Activated B cell treated with CpG ODN at 0.5 μM for 24 hours (primary cell): ENCODE measurements at regions not wholly inside any gene's neighbourhood (a gene's known extent, or its start where the extent isn't known, plus 50 kb on each side); places are given as distances from the start of the nearest gene placed in this dataset.

Source experiments
- ATAC-seq: fragments of 200-7000 bp; cut with Tn5 transposase; one replicate; pipeline ENCODE4 v1.10.0; 2021; ENCODE audit warnings: low read depth, mild to moderate bottlenecking, moderate library complexity
- CTCF ChIA-PET: fragments of 350-600 bp; sonication (Branson Sonifier 250); formaldehyde crosslinking; loops from one replicate; lab custom pipeline; 2021; ENCODE audit warnings: antibody characterized with exemption; lab: Charles Lee
- POLR2A ChIA-PET: fragments of 350-600 bp; sonication (Branson Sonifier 250); formaldehyde crosslinking; loops from one replicate; lab custom pipeline; 2021; ENCODE audit warnings: antibody characterized with exemption; lab: Charles Lee
- DNase-seq: peaks from one replicate; pipeline ENCODE4 v3.0.0; 2022
- H3K27ac Mint-ChIP-seq: one replicate; pipeline ENCODE4 v1.8.0; 2020; ENCODE audit warnings: mixed read lengths
- H3K27me3 Mint-ChIP-seq: one replicate; pipeline ENCODE4 v1.8.0; 2021; ENCODE audit warnings: mixed read lengths
- H3K36me3 Mint-ChIP-seq: one replicate; pipeline ENCODE4 v1.8.0; 2021; ENCODE audit warnings: low read depth, mixed read lengths
- H3K4me1 Mint-ChIP-seq: one replicate; pipeline ENCODE4 v1.8.0; 2021; ENCODE audit warnings: mixed read lengths
- H3K4me3 Mint-ChIP-seq: one replicate; pipeline ENCODE4 v1.8.0; 2020; ENCODE audit warnings: mild to moderate bottlenecking, mixed read lengths
- H3K9me3 Mint-ChIP-seq: one replicate; pipeline ENCODE4 v1.8.0; 2020; ENCODE audit warnings: mixed read lengths
- CTCF ChIP-seq: fragments of 200-600 bp; IDR thresholded peaks from one replicate; pipeline ENCODE4 v1.8.0; 2022; ENCODE audit warnings: antibody characterized with exemption, mild to moderate bottlenecking
- intact Hi-C: fragments of 100-400 bp; cut with micrococcal nuclease; formaldehyde crosslinking; loops from one replicate; pipeline ENCODE4 v1.15.1; 2024

- Mint-ChIP-seq H3K27me3 (no peaks in the 10 kb centered on the region), H3K4me3 (no peak overlapping the region), H3K36me3 (no peaks in the 10 kb centered on the region), H3K27ac (no peak overlapping the region), H3K9me3 (peaks cover 11% of the 10 kb centered on the region), H3K4me1 (no peaks in the 10 kb centered on the region)
- no peak for DNase-seq
- ATAC-seq: no peak
- TF ChIP-seq CTCF: no peak
- CTCF ChIA-PET: no interaction called here
- POLR2A ChIA-PET: no interaction called here
- intact Hi-C loops: no loop called here
Measured at GRCh38 chr4:125940426-125940825, 625.7 kb downstream of the FAT4 start.

GRCh38 chr4:125944966-125945365 lies 630.2 kb downstream of the FAT4 start:
- H3K9me3 Mint-ChIP-seq: peaks cover 9% of the 10 kb centered on the region
- POLR2A ChIA-PET: no interaction called here
- CTCF ChIA-PET: no interaction called here
- H3K27me3 Mint-ChIP-seq: no peaks in the 10 kb centered on the region
- no peak for DNase-seq
- no peak for TF ChIP-seq CTCF
- no peaks in the 10 kb centered on the region for H3K4me1 Mint-ChIP-seq
- intact Hi-C loops: no loop called here
- H3K4me3 Mint-ChIP-seq: no peak overlapping the region
- H3K36me3 Mint-ChIP-seq: no peaks in the 10 kb centered on the region
- no peak overlapping the region for H3K27ac Mint-ChIP-seq
- ATAC-seq: no peak

- Mint-ChIP-seq H3K27ac (no peak overlapping the region), H3K9me3 (peaks cover 4% of the 10 kb centered on the region), H3K36me3 (no peaks in the 10 kb centered on the region), H3K4me1 (no peaks in the 10 kb centered on the region), H3K27me3 (no peaks in the 10 kb centered on the region), H3K4me3 (no peak overlapping the region)
- POLR2A ChIA-PET: no interaction called here
- intact Hi-C loops: no loop called here
- TF ChIP-seq CTCF: no peak
- CTCF ChIA-PET: no interaction called here
- DNase-seq (no peak), ATAC-seq (no peak)
Measured at GRCh38 chr4:125948021-125948420, 633.3 kb downstream of the FAT4 start.

GRCh38 chr4:125951261-125951887 lies 636.6 kb downstream of the FAT4 start:
- DNase-seq (no peak), ATAC-seq (no peak)
- peaks cover 2% of the 10 kb centered on the region for H3K9me3 Mint-ChIP-seq
- H3K27me3 Mint-ChIP-seq: no peaks in the 10 kb centered on the region
- H3K4me1 Mint-ChIP-seq: no peaks in the 10 kb centered on the region
- H3K27ac Mint-ChIP-seq: no peak overlapping the region
- H3K4me3 Mint-ChIP-seq: no peak overlapping the region
- H3K36me3 Mint-ChIP-seq: no peaks in the 10 kb centered on the region
- no peak for TF ChIP-seq CTCF
- CTCF ChIA-PET: no interaction called here
- intact Hi-C loops: no loop called here
- POLR2A ChIA-PET: no interaction called here

- H3K27me3 Mint-ChIP-seq: no peaks in the 10 kb centered on the region
- CTCF ChIA-PET: no interaction called here
- no peak overlapping the region for H3K4me3 Mint-ChIP-seq
Measured at GRCh38 chr4:125952631-125953030, 637.9 kb downstream of the FAT4 start.

More at GRCh38 chr4:125952631-125953030, 637.9 kb downstream of the FAT4 start:
- H3K9me3 Mint-ChIP-seq: peaks cover 5% of the 10 kb centered on the region
- H3K4me1 Mint-ChIP-seq: no peaks in the 10 kb centered on the region
- no peak for ATAC-seq
- POLR2A ChIA-PET: no interaction called here
- H3K27ac Mint-ChIP-seq: no peak overlapping the region
- intact Hi-C loops: no loop called here
- no peak for DNase-seq
- no peaks in the 10 kb centered on the region for H3K36me3 Mint-ChIP-seq
- TF ChIP-seq CTCF: no peak
